IMR-90 (cell line): ENCODE measurements at regions not wholly inside any gene's neighbourhood (a gene's known extent, or its start where the extent isn't known, plus 50 kb on each side); places are given as distances from the start of the nearest gene placed in this dataset.

ENCODE experiments used
- ATAC-seq: fragments of 200-7000 bp; cut with Tn5 transposase; 2 replicates; pipeline ENCODE4 v1.9.1; 2020; ENCODE audit warnings: low read depth, mild to moderate bottlenecking, moderate library complexity
- BruUV-seq: library from RNA; stranded (reverse); fragments of 400-500 nt; replicated peaks from 2 replicates; lab custom pipeline; 2021; lab: Mats Ljungman, UMichigan
- CTCF ChIA-PET: fragments of 300-600 bp; formaldehyde crosslinking; extraction: SDS; loops from one replicate; lab custom pipeline; 2021; ENCODE audit warnings: antibody characterized with exemption; lab: Yijun Ruan, JAX
- POLR2A ChIA-PET: fragments of 300-600 bp; sonication (Branson Sonifier 250); formaldehyde crosslinking; loops from one replicate; lab custom pipeline; 2022; ENCODE audit warnings: antibody characterized with exemption; ENCODE audit not compliant: unreplicated experiment; lab: Charles Lee
- DNase-seq: peaks from one replicate; pipeline ENCODE4 v3.0.0; 2013
- H2AFZ ChIP-seq: replicated peaks from 2 replicates; pipeline ENCODE3; 2013; ENCODE audit warnings: low read length, mild to moderate bottlenecking; ENCODE audit not compliant: poor library complexity
- H2AK5ac ChIP-seq: 2 replicates; pipeline ENCODE4 v1.6.1; 2013; ENCODE audit warnings: low read depth, low read length, inconsistent platforms
- H2AK9ac ChIP-seq: replicated peaks from 2 replicates; pipeline ENCODE3; 2013; ENCODE audit warnings: mild to moderate bottlenecking, low read depth, low read length, moderate library complexity; ENCODE audit not compliant: poor library complexity
- H2BK120ac ChIP-seq: 2 replicates; pipeline ENCODE4 v1.6.1; 2013; ENCODE audit warnings: low read depth, low read length, inconsistent platforms
- H2BK15ac ChIP-seq: 3 replicates; pipeline ENCODE4 v1.6.1; 2013; ENCODE audit warnings: low read depth, low read length, inconsistent platforms
- H2BK20ac ChIP-seq: 2 replicates; pipeline ENCODE4 v1.6.1; 2013; ENCODE audit warnings: low read depth, mild to moderate bottlenecking, inconsistent platforms, low read length, moderate library complexity
- H2BK5ac ChIP-seq: 2 replicates; pipeline ENCODE4 v1.6.1; 2013; ENCODE audit warnings: mild to moderate bottlenecking, low read depth, low read length, inconsistent platforms; ENCODE audit not compliant: poor library complexity, severe bottlenecking
- H3K14ac ChIP-seq: replicated peaks from 2 replicates; pipeline ENCODE4 v1.6.1; 2013; ENCODE audit warnings: low read depth, low read length, inconsistent platforms
- H3K18ac ChIP-seq: 2 replicates; pipeline ENCODE4 v1.6.1; 2013; ENCODE audit warnings: low read depth, low read length, control low read depth
- H3K23ac ChIP-seq: 2 replicates; pipeline ENCODE4 v1.6.1; 2013; ENCODE audit warnings: low read depth, low read length, inconsistent platforms
- H3K27ac ChIP-seq: 2 replicates; pipeline ENCODE4 v1.5.1; 2013; ENCODE audit warnings: mild to moderate bottlenecking, control low read depth, low read length; ENCODE audit not compliant: insufficient read depth
- H3K27me3 ChIP-seq: 2 replicates; pipeline ENCODE4 v1.6.1; 2013; ENCODE audit warnings: low read length; ENCODE audit not compliant: control insufficient read depth, insufficient read depth
- H3K36me3 ChIP-seq: 2 replicates; pipeline ENCODE4 v1.6.1; 2013; ENCODE audit warnings: low read length, mixed read lengths; ENCODE audit not compliant: control insufficient read depth, insufficient read depth
- H3K4ac ChIP-seq: 2 replicates; pipeline ENCODE4 v1.6.1; 2013; ENCODE audit warnings: low read depth, low read length, inconsistent platforms
- H3K4me1 ChIP-seq: 2 replicates; pipeline ENCODE4 v1.6.1; 2013; ENCODE audit warnings: low read length, mixed read lengths; ENCODE audit not compliant: control insufficient read depth, insufficient read depth
- H3K4me2 ChIP-seq: 2 replicates; pipeline ENCODE4 v1.6.1; 2013; ENCODE audit warnings: low read depth, mild to moderate bottlenecking, control low read depth, low read length, moderate library complexity
- H3K4me3 ChIP-seq: 2 replicates; pipeline ENCODE4 v1.5.1; 2013; ENCODE audit warnings: low read depth, mild to moderate bottlenecking, control low read depth, low read length, moderate library complexity; ENCODE audit not compliant: insufficient read depth
- H3K56ac ChIP-seq: 2 replicates; pipeline ENCODE4 v1.6.1; 2013; ENCODE audit warnings: low read length, inconsistent platforms; ENCODE audit not compliant: insufficient read depth; ENCODE audit errors: extremely low read depth
- H3K79me1 ChIP-seq, 2 experiments: 2 replicates each; pipeline ENCODE4 v1.6.1; 2013; ENCODE audit warnings: low read length in 2 of 2, inconsistent platforms in 1 of 2, low read depth in 1 of 2
- H3K9ac ChIP-seq: 2 replicates; pipeline ENCODE4 v1.6.1; 2013; ENCODE audit warnings: low read depth, low read length, control low read depth
- H3K9me1 ChIP-seq: 2 replicates; pipeline ENCODE4 v1.6.1; 2013; ENCODE audit warnings: low read length, inconsistent platforms; ENCODE audit not compliant: insufficient read depth
- H3K9me3 ChIP-seq: 2 replicates; pipeline ENCODE4 v1.6.1; 2013; ENCODE audit warnings: low read length; ENCODE audit not compliant: control insufficient read depth, insufficient read depth
- H4K20me1 ChIP-seq: 2 replicates; pipeline ENCODE4 v1.6.1; 2013; ENCODE audit warnings: low read length, inconsistent platforms; ENCODE audit not compliant: insufficient read depth
- H4K5ac ChIP-seq: 2 replicates; pipeline ENCODE4 v1.6.1; 2013; ENCODE audit warnings: mild to moderate bottlenecking, low read depth, low read length, control low read depth
- H4K8ac ChIP-seq, 2 experiments: 2 replicates each; pipeline ENCODE4 v1.6.1; 2013; ENCODE audit warnings: low read depth in 2 of 2, low read length in 2 of 2, control low read depth in 1 of 2, inconsistent platforms in 1 of 2
- H4K91ac ChIP-seq: 2 replicates; pipeline ENCODE4 v1.6.1; 2013; ENCODE audit warnings: low read depth, low read length, inconsistent platforms; ENCODE audit not compliant: insufficient read depth
- CEBPB ChIP-seq: IDR thresholded peaks from 2 replicates; pipeline ENCODE4 v1.6.1; 2012; ENCODE audit warnings: low read depth, low read length, improper control_type of control experiment
- ELK1 ChIP-seq: fragments of 150-350 bp; IDR thresholded peaks from 2 replicates; pipeline ENCODE4 v1.6.1; 2016; ENCODE audit warnings: low read depth, mild to moderate bottlenecking, low read length, moderate library complexity, borderline replicate concordance
- WGBS, 2 experiments: methylation state at CpG; one replicate each; pipeline versions ENCODE4 v1.1.5 to v1.1.7; 2013; ENCODE audit warnings: missing lambda C conversion rate in 2 of 2; ENCODE audit not compliant: insufficient read length in 1 of 2; ENCODE audit errors: extremely low coverage in 2 of 2; 5-methylcytosine and 5-hydroxymethylcytosine counted together
- dilution Hi-C: fragments of 300-500 bp; cut with HindIII; formaldehyde crosslinking; loops from one replicate; pipeline ENCODE4 v1.14.3; 2018; ENCODE audit warnings: low sequenced_read_pairs; ENCODE audit not compliant: unreplicated experiment
- in situ Hi-C: fragments of 300-500 bp; cut with MboI; formaldehyde crosslinking; loops from 3 replicates; pipeline ENCODE4 v1.14.3; 2019; ENCODE audit warnings: low sequenced_read_pairs, inconsistent platforms, mixed read lengths
- intact Hi-C: fragments of 100-400 bp; cut with micrococcal nuclease; formaldehyde crosslinking; loops from 2 replicates; pipeline ENCODE4 v1.10.0; 2022

GRCh38 chr5:75921011-75921410, 162.2 kb upstream of the SV2C start:
- Histone ChIP-seq H2AFZ (no peak overlapping the region), H3K9me1 (no peaks in the 10 kb centered on the region), H4K20me1 (no peaks in the 10 kb centered on the region), H4K5ac (no peak overlapping the region), H3K4me1 (no peaks in the 10 kb centered on the region), H3K4me2 (no peak overlapping the region), H3K9me3 (peaks cover 7% of the 10 kb centered on the region; the same call in 1 of the 2 replicates), H3K4ac (no peak overlapping the region), H2BK20ac (no peak overlapping the region), H2BK5ac (no peak overlapping the region), H2BK120ac (no peak overlapping the region), H3K4me3 (no peak overlapping the region), H3K23ac (no peak overlapping the region), H4K91ac (no peak overlapping the region), H3K56ac (no peak overlapping the region), H3K27me3 (no peaks in the 10 kb centered on the region), H2AK9ac (no peak overlapping the region), H2BK15ac (no peak overlapping the region), H4K8ac (no peak overlapping the region), H2AK5ac (no peak overlapping the region), H3K27ac (no peak overlapping the region), H3K9ac (no peak overlapping the region), H3K36me3 (no peaks in the 10 kb centered on the region), H3K14ac (no peak overlapping the region), H3K18ac (no peak overlapping the region), H3K79me1 (no peaks in the 10 kb centered on the region)
- 28% methylated on average over 2 of the region's 6 CpGs; no CpG with 5 or more reads in 1 of the 2 experiments for WGBS, 2 experiments
- ChIA-PET CTCF (interaction anchor here (0.6 kb wide), 1 partner anchor 90 kb away, joined by 4 read pairs; no protein-coding TSS in a partner anchor), POLR2A (no interaction called here)
- dilution Hi-C loops = no loop called here
- DNase-seq = no peak
- in situ Hi-C loops = no loop called here
- intact Hi-C loops = no loop called here
- BruUV-seq = no TSS peak
- ATAC-seq = no peak
- TF ChIP-seq CEBPB = no peak
- no peak for TF ChIP-seq ELK1
